Cardiac muscle cell (in vitro differentiated cells and primary cell): ENCODE measurements at regions not wholly inside any gene's neighbourhood (a gene's known extent, or its start where the extent isn't known, plus 50 kb on each side); places are given as distances from the start of the nearest gene placed in this dataset.

Experiments
- DNase-seq, 2 donors: peaks; one replicate each; pipeline versions ENCODE4 v3.0.0 to v3.0.0-alpha.2; 2010 to 2017; ENCODE audit warnings: low read depth in 1 of 2, low spot score in 1 of 2
- H3K27ac ChIP-seq: fragments of 200-600 bp; sonication (generic); 2 replicates; pipeline ENCODE4 v1.5.1; 2016
- H3K27me3 ChIP-seq: fragments of 200-600 bp; sonication (generic); 2 replicates; pipeline ENCODE4 v1.6.0; 2016; ENCODE audit warnings: control low read depth
- H3K36me3 ChIP-seq: fragments of 200-600 bp; sonication (generic); 2 replicates; pipeline ENCODE4 v1.5.1; 2016; ENCODE audit warnings: control low read depth
- H3K4me1 ChIP-seq: fragments of 200-600 bp; sonication (generic); 2 replicates; pipeline ENCODE4 v1.8.1; 2017; ENCODE audit warnings: low read depth, mild to moderate bottlenecking, mixed run types
- H3K4me3 ChIP-seq: fragments of 200-600 bp; sonication (generic); 2 replicates; pipeline ENCODE4 v1.5.1; 2016; ENCODE audit warnings: mild to moderate bottlenecking
- H3K9me3 ChIP-seq: fragments of 200-600 bp; sonication (generic); 2 replicates; pipeline ENCODE4 v1.5.1; 2017; ENCODE audit warnings: low read depth, mild to moderate bottlenecking, control low read depth
- TF ChIP-seq, protein P1 (sequence below): IDR thresholded peaks from 2 replicates; pipeline ENCODE4 v1.5.1; 2012; ENCODE audit warnings: low read depth, mild to moderate bottlenecking, low read length

DNA sequence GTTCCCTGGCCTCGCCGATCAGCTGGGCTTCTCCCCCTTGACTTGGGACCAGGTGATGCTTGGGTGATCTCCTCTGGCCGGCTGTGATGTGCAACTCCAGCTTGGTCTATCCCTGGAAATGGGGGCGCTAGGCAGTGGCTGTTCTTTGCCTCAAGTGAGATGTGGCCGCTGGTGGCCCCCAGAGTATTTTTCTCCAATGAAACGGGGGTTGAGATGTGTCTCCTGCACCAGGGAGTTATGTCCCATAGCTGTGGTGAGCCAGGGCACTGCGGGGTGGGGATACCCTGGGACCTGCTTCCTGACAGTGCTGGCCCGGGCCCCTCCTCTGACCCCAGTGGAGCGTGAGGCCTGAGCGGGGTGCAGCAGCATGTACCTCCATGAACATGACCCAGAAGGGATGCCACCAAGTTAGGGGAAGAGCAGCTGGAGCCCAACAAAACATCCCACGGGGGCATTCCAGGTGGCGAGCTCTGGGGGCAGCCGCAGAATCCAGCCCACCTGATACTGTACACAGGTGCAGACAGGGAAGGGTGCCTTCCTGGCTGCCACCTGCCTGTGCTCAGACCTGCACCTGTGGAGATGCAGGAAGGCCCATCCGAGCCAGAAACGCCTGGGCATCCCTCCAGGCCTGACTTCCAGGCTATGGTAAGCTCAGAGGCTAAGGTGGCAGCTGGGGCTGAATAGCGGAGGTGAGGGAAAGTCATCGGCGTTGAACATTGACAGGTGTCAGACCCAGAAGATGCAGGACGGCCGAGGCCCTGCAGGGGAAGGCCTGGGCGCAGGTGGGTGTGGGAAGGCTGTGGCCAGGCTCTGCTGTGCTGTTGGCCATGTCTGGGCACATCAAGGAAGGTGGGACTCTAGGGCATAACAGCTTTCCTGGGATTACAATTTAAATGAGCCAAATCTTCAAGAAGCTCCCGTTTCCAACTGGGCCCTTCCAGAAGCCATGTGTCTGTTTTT is 97.3 kb downstream of the CTTN start:
- no peak overlapping the region for H3K4me3 ChIP-seq
- no peaks in the 10 kb centered on the region for H3K27me3 ChIP-seq
- TF ChIP-seq, protein P1, sequence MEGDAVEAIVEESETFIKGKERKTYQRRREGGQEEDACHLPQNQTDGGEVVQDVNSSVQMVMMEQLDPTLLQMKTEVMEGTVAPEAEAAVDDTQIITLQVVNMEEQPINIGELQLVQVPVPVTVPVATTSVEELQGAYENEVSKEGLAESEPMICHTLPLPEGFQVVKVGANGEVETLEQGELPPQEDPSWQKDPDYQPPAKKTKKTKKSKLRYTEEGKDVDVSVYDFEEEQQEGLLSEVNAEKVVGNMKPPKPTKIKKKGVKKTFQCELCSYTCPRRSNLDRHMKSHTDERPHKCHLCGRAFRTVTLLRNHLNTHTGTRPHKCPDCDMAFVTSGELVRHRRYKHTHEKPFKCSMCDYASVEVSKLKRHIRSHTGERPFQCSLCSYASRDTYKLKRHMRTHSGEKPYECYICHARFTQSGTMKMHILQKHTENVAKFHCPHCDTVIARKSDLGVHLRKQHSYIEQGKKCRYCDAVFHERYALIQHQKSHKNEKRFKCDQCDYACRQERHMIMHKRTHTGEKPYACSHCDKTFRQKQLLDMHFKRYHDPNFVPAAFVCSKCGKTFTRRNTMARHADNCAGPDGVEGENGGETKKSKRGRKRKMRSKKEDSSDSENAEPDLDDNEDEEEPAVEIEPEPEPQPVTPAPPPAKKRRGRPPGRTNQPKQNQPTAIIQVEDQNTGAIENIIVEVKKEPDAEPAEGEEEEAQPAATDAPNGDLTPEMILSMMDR, result no peak

DNA sequence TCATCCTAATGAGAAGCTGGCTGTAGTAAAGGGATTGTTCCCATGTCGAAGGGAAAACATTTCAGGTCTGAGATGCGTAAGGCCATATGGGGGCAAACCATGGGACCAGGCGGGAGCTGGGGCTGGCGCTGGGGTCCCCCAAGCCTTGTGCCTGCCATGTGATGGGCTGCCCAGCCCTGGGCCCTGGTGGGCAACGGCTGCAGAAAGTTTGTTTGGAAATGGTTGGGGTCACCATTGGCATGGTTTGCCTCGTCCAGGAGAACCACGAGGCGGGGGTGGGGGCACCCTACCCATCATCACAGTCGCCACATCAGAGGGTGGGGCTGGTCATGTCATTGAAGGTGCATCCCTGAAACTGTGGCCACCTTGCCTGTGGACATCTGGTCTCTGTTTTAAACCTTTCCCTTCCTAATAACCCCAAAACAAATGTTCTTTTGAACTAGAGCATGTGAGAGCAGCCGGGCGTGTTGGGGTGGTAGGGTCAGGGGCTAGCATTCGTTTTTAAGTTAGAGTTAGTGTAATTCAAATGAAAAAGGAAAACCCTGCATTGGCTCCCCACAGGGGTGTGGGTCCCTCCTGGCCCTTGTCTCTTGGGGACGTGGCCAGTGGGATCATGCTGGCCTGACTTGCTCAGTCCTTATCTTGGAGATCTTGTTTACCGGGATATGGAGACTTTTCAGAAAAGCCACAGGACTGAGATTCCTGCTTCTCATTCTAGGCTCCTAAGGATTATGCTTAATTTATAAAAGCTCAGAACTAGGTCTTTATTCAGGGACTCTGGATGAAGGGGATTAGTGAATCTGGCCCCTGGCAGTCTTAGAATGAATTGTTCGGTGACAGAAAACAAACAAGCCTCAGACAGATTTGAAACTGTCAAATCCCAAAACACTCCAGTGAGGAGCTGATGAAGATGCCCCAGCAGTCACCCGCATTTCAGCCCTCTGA is 98.5 kb downstream of the CTTN start:
- H3K36me3 ChIP-seq, result no peaks in the 10 kb centered on the region
- no peak overlapping the region for H3K27ac ChIP-seq
- DNase-seq, result no peak
- no peaks in the 10 kb centered on the region for H3K27me3 ChIP-seq
- no peak overlapping the region for H3K4me3 ChIP-seq
- TF ChIP-seq, protein P1, result no peak
- no peaks in the 10 kb centered on the region for H3K4me1 ChIP-seq
- H3K9me3 ChIP-seq, result no peaks in the 10 kb centered on the region

More for the DNA sequence above, 97.3 kb downstream of the CTTN start:
- Histone ChIP-seq H3K4me1 (no peaks in the 10 kb centered on the region), H3K36me3 (no peaks in the 10 kb centered on the region), H3K9me3 (no peaks in the 10 kb centered on the region), H3K27ac (no peak overlapping the region)
- no peak for DNase-seq

DNA sequence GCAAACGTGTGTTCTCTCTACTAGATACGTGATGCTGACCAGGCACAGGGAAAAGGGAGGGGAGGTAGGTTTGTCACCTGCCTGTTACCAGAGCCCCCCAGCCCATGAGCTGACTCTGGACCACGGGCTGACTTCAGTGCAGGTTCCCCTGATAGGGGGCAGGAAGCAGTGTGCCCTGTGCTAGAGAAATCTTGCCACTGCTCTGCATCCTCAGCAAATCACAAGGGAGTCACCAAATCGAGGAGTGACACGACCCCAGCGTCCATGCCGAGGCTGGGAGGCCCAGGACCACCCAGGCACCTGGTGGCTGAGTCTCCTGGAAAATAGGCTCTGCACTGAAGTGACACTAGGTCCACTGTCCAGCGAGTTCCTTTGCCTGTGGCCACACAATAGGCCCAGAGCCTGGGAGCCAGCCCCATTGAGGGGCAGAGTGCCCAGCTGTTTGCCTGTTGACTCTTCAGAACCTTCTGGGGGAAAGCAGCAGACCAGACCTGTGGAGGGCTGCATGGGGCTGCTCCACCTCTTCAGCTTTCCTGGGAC is 99.3 kb downstream of the CTTN start:
- H3K36me3 ChIP-seq, result no peaks in the 10 kb centered on the region
- no peaks in the 10 kb centered on the region for H3K27me3 ChIP-seq
- no peak overlapping the region for H3K4me3 ChIP-seq
- TF ChIP-seq, protein P1, result no peak
- H3K27ac ChIP-seq, result no peak overlapping the region
- H3K9me3 ChIP-seq, result no peaks in the 10 kb centered on the region
- no peak for DNase-seq
- no peaks in the 10 kb centered on the region for H3K4me1 ChIP-seq

DNA sequence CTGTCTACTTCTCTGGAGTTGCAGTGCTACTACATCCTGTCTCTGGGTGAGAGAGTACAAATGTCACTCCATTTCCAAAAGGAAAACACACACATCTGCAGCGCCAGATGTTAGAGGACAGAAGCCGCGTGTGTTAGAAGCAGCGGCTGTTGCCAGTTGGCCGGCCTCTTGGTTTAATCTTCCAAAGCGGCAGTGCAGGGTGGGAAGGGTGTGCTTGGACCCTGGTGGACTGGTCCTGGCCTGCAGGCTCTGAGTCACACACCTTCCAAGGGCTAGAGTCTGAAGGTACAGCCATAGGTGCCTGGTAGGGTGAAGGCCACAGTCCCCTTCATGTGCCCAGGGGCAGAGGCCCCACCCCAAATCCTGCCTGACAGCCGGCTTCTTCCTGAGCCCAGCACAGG is 99.8 kb downstream of the CTTN start:
- no peak overlapping the region for H3K4me3 ChIP-seq

More for the DNA sequence above, 99.8 kb downstream of the CTTN start:
- DNase-seq, result no peak
- H3K9me3 ChIP-seq, result no peaks in the 10 kb centered on the region
- no peaks in the 10 kb centered on the region for H3K4me1 ChIP-seq
- H3K36me3 ChIP-seq, result no peaks in the 10 kb centered on the region
- H3K27me3 ChIP-seq, result no peaks in the 10 kb centered on the region
- TF ChIP-seq, protein P1, result no peak
- H3K27ac ChIP-seq, result no peak overlapping the region
